ENCODE measurements at regions not wholly inside any gene's neighbourhood (a gene's known extent, or its start where the extent isn't known, plus 50 kb on each side); places are given as distances from the start of the nearest gene placed in this dataset.

DNA sequence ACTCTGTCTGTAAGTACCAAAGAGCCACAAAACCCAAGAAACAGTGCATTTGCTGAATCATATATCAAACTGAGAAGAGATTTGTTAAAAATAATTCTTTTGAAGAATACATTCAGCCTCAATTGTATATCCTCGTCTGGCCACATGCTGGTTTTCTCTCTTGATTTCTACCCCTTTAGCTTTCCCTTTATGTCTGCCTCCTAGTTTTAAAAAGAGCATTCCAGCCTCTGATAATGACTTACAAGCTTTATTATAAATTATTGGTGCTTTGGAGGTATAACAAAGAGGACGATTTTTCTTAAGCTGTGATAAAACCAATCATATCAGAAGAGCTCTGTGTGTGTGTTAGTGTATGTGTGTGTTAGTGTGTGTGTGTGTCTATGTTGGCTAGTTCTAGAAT, 70.4 kb upstream of the ROBO2 start:
- DNase-seq (ENCODE audit: low read depth in 2 of 2) = no peak

DNA sequence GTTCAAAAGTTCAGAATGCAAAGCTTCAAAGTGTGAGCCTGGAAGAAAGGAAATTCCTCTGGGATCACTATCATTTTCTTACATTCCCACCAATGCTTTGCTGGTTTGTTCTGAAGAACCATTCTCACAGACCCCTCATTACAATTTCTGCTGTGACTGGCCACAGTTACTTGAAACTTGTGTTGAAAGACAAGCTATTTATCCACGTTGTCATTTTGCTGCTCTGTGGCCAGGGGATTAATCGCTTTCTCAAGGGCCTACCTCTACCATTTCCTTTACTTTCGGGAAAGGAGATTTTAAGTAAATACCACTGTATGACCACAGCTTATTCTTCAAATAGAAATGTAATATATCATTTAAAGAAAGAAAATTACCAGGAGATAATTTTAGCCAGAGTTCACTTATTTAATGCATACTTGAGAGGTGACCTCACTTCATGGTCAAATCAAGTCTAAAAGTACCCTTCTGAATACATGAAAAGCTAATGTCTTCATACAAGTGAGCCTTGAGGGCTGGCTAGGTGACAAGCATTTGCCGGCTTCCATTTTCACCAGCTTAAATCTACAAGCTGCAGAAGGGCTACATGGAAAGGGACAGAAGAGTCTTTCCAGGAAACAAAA, 69.8 kb upstream of the ROBO2 start:
- DNase-seq (ENCODE audit: low read depth in 2 of 2) = no peak

DNA sequence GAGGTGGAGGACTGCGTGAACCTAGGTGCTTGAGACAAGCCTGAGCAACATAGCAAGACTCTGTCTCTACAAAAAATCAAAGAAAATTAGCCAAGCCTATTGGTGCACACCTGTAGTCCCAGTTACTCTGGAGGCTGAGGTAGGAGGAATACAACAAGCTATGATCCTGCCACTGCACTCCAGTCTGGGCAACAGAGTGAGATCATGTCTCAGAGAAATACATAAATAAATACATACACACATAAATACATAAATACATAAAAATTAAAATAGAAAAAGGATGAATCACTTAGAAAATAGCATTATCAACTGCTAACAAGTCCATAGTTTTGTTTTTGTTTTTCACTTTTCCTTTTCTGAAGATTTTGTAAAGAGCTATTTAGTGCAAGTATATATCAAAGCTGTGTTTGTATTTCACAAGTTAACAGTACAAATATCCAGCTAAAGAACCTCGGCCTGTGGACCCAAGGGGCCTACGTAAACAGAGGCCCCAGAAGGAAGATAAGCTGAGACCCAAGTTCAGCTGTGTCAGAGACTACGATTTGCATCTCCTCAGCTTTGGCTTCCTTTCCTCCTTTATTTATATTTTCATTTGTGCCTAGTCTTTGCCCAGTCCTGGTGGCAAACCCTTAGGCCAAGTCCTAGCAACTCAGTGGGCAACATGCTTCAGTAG, 67.1 kb upstream of the ROBO2 start:
- no peak for DNase-seq (ENCODE audit: low read depth in 2 of 2)

DNA sequence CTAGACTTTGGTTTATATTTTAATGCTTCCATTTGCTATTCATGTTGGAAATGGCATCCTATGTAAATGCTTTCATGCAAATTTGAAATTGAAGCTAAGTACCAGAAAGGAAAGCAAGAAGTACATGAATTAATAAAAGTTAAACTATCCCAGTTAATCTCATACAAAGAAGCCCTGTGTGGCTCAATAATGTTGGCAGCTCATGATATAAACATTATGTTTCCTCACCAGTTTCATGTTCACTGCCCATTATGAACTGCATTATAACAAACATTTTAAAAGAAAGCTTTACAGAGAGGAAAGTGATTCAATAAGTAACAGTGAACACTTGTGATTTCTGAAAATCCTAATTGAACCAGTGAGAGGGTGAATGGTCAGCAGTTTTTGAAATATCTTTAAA, 62.9 kb upstream of the ROBO2 start:
- DNase-seq (ENCODE audit: low read depth in 2 of 2) = no peak

DNA sequence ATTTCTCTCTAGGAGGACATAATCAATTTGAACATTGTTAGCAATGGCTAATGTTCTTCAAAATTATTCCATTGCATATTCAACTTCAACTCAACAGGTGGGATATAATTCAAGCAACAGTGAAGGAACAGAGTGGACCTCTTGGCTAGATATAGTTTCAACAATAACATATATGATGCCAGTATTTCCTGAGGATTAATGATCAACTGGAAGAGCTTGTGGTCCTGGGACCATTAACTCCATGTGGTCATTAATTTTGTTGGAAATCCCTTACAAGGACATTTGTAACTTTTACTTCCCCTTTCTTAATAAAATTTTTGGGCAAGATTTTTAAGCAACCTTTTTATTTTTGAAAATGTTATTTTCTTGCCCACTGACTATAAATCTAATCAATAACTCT, 54.3 kb upstream of the ROBO2 start:
- no peak for DNase-seq (ENCODE audit: low read depth in 2 of 2)

DNA sequence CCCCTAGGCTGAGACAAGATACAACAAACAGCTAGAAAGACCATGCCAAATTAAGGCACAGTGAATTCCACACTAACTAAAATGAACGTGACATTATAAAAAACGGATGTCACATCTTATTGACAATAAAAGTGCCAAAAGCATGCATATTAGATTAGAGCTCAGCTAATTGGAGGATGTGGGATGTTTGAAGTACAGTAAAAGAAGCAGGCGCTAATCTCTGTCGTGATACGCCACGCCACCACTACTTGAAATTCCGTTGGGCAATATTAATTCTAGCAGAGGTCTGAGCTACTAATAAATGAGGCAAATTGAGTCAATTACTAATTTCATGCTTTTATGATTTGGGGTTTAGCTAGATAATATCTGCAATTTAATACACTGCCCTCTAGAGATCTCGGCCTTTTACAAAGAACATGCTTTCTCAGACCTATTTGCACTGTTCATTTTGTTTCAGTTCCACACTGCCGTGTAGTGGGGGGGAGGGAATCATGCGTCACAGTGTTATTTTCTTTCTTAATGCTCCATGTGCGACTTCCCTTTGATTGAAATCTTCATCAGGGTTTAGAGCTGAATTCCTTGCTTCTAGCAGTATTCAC, 52.9 kb upstream of the ROBO2 start:
- no peak for DNase-seq (ENCODE audit: low read depth in 2 of 2)
